HG03520 (cell line): ENCODE measurements at regions not wholly inside any gene's neighbourhood (a gene's known extent, or its start where the extent isn't known, plus 50 kb on each side); places are given as distances from the start of the nearest gene placed in this dataset.

Experiments
- ATAC-seq: cut with Tn5 transposase; IDR thresholded peaks from one replicate; pipeline ENCODE4 v1.9.1; 2021; ENCODE audit warnings: mild to moderate bottlenecking, moderate library complexity; ENCODE audit not compliant: unreplicated experiment

GRCh38 chr5:68429510-68429909 lies 214.0 kb downstream of the PIK3R1 start:
- no peak for ATAC-seq

GRCh38 chr5:68430279-68430678 lies 214.7 kb downstream of the PIK3R1 start:
- no peak for ATAC-seq

GRCh38 chr5:68431186-68431585 lies 215.6 kb downstream of the PIK3R1 start:
- no peak for ATAC-seq

GRCh38 chr5:68431601-68432337 lies 216.2 kb downstream of the PIK3R1 start:
- no peak for ATAC-seq

GRCh38 chr5:68432682-68433081 lies 217.1 kb downstream of the PIK3R1 start:
- no peak for ATAC-seq

GRCh38 chr5:68433526-68433922 lies 218.0 kb downstream of the PIK3R1 start:
- ATAC-seq, result no peak

GRCh38 chr5:68433923-68434879 lies 218.6 kb downstream of the PIK3R1 start:
- peak; percentile 96 for ATAC-seq

- no peak for ATAC-seq
Measured at GRCh38 chr5:68435611-68436010, 220.1 kb downstream of the PIK3R1 start.

GRCh38 chr5:68436686-68437520 lies 221.3 kb downstream of the PIK3R1 start:
- no peak for ATAC-seq

- ATAC-seq, result no peak
Measured at GRCh38 chr5:68438876-68439275, 223.3 kb downstream of the PIK3R1 start.

GRCh38 chr5:68440245-68440644 lies 224.7 kb downstream of the PIK3R1 start:
- no peak for ATAC-seq

- no peak for ATAC-seq
Measured at GRCh38 chr5:68440651-68441050, 225.1 kb downstream of the PIK3R1 start.

- ATAC-seq, result no peak
Measured at GRCh38 chr5:68441309-68442073, 225.9 kb downstream of the PIK3R1 start.

- ATAC-seq, result no peak
Measured at GRCh38 chr5:68443091-68443490, 227.5 kb downstream of the PIK3R1 start.

- no peak for ATAC-seq
Measured at GRCh38 chr5:68444048-68444447, 228.5 kb downstream of the PIK3R1 start.

GRCh38 chr5:68444833-68445232 lies 229.3 kb downstream of the PIK3R1 start:
- ATAC-seq, result no peak

- ATAC-seq, result no peak
Measured at GRCh38 chr5:68445257-68446069, 229.9 kb downstream of the PIK3R1 start.

GRCh38 chr5:68446070-68446357 lies 230.5 kb downstream of the PIK3R1 start:
- no peak for ATAC-seq

- peak; percentile 87 for ATAC-seq
Measured at GRCh38 chr5:68446487-68446894, 230.9 kb downstream of the PIK3R1 start.
